Calu3 (cell line): ENCODE measurements at regions not wholly inside any gene's neighbourhood (a gene's known extent, or its start where the extent isn't known, plus 50 kb on each side); places are given as distances from the start of the nearest gene placed in this dataset.

Experiments used
- BruUV-seq: library from RNA; stranded (reverse); fragments of 400-500 nt; replicated peaks from 2 replicates; lab custom pipeline; 2021; lab: Mats Ljungman, UMichigan
- CTCF ChIA-PET: fragments of 300-600 bp; sonication (Branson Sonifier 250); formaldehyde crosslinking; loops from one replicate; lab custom pipeline; 2022; ENCODE audit warnings: antibody characterized with exemption; lab: Charles Lee
- DNase-seq: peaks from one replicate; pipeline ENCODE4 v3.0.0; 2022
- H3K27ac Mint-ChIP-seq: one replicate; pipeline ENCODE4 v1.8.0; 2022; ENCODE audit warnings: mixed read lengths; ENCODE audit not compliant: unreplicated experiment
- H3K27me3 Mint-ChIP-seq: one replicate; pipeline ENCODE4 v1.8.0; 2022; ENCODE audit warnings: mixed read lengths; ENCODE audit not compliant: unreplicated experiment
- H3K36me3 Mint-ChIP-seq: one replicate; pipeline ENCODE4 v1.8.0; 2022; ENCODE audit warnings: mild to moderate bottlenecking, moderate library complexity, mixed read lengths; ENCODE audit not compliant: insufficient read depth, unreplicated experiment
- H3K4me1 Mint-ChIP-seq: one replicate; pipeline ENCODE4 v1.8.0; 2022; ENCODE audit warnings: mild to moderate bottlenecking, low read depth, mixed read lengths; ENCODE audit not compliant: unreplicated experiment
- H3K4me3 Mint-ChIP-seq: one replicate; pipeline ENCODE4 v1.8.0; 2022; ENCODE audit warnings: mild to moderate bottlenecking, low read depth, moderate library complexity, mixed read lengths; ENCODE audit not compliant: unreplicated experiment
- H3K9me3 Mint-ChIP-seq: one replicate; pipeline ENCODE4 v1.8.0; 2022; ENCODE audit warnings: low read depth, mixed read lengths; ENCODE audit not compliant: unreplicated experiment
- intact Hi-C: fragments of 100-400 bp; cut with micrococcal nuclease; formaldehyde crosslinking; loops from one replicate; pipeline ENCODE4 v1.10.0; 2022; ENCODE audit not compliant: unreplicated experiment
- TF ChIP-seq, protein P1 (sequence below): fragments of 200-600 bp; IDR thresholded peaks from one replicate; pipeline ENCODE4 v1.8.0; 2022; ENCODE audit warnings: antibody characterized with exemption; ENCODE audit not compliant: unreplicated experiment

DNA sequence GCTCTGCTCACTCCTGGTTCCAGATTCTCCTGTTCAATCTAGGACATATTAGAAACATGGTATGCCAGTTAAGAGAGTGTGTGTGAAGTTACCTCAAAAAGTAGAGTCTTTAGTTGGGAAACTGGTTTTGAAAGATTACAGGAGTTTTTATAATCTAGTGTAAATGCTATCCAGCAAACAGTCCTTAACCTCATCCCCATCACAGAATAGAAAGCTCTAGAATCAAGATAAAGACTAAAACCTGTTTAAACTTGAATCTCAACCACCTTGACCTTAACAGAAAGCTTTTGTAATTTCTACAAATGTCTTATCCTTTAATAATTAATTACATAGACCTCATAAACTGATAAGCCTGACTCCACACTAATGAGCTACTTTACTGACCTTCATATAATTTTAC lies 1288.7 kb upstream of the SORCS1 start:
- H3K4me1 Mint-ChIP-seq, result no peaks in the 10 kb centered on the region
- H3K36me3 Mint-ChIP-seq, result no peaks in the 10 kb centered on the region
- H3K27me3 Mint-ChIP-seq, result no peaks in the 10 kb centered on the region
- no TSS peak for BruUV-seq
- no peak for DNase-seq
- TF ChIP-seq, protein P1, sequence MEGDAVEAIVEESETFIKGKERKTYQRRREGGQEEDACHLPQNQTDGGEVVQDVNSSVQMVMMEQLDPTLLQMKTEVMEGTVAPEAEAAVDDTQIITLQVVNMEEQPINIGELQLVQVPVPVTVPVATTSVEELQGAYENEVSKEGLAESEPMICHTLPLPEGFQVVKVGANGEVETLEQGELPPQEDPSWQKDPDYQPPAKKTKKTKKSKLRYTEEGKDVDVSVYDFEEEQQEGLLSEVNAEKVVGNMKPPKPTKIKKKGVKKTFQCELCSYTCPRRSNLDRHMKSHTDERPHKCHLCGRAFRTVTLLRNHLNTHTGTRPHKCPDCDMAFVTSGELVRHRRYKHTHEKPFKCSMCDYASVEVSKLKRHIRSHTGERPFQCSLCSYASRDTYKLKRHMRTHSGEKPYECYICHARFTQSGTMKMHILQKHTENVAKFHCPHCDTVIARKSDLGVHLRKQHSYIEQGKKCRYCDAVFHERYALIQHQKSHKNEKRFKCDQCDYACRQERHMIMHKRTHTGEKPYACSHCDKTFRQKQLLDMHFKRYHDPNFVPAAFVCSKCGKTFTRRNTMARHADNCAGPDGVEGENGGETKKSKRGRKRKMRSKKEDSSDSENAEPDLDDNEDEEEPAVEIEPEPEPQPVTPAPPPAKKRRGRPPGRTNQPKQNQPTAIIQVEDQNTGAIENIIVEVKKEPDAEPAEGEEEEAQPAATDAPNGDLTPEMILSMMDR, result no peak
- no peak overlapping the region for H3K4me3 Mint-ChIP-seq
- H3K9me3 Mint-ChIP-seq, result peaks cover 4% of the 10 kb centered on the region
- intact Hi-C loops, result no loop called here
- no peak overlapping the region for H3K27ac Mint-ChIP-seq
- CTCF ChIA-PET, result no interaction called here

DNA sequence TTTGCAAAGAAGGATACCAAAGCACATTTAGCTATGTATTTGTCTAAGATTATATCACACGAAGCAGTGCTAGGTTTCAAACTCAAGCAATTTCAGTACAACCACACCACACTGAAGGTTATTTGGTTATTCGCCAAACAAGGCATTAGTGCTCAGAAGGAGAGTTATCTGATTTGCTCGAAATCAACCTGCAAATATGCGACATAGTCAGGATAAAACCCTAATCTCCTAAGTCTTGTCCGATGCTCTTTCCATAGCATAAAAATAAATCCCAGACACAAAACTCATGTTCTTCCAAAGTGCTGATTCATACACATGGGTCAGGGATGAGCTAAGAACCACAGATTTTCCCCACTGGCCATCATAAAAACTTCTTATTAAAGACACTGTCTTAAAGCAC lies 1288.0 kb upstream of the SORCS1 start:
- TF ChIP-seq, protein P1, result no peak
- Mint-ChIP-seq H3K27ac (no peak overlapping the region), H3K9me3 (peaks cover 4% of the 10 kb centered on the region), H3K4me3 (no peak overlapping the region), H3K36me3 (no peaks in the 10 kb centered on the region), H3K4me1 (no peaks in the 10 kb centered on the region), H3K27me3 (no peaks in the 10 kb centered on the region)
- intact Hi-C loops, result no loop called here
- no peak for DNase-seq
- CTCF ChIA-PET, result no interaction called here
- no TSS peak for BruUV-seq

DNA sequence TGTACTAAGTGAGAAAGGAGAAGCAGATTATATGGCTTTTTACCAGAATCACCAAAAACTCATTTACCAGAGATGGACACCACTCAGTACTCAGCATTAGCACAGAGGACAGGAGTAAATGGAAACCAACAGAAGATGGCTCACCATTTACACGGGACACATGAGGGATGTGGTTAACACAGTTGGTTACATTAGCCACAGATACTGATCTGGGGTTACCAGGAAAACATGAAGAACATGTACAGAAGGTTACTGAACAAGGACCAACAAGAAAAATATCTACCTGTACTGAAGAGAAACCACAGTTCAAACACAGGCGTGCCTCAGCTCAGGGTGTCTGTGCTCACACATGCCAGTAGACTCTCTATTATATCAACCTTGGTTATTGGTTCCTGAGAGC lies 1285.8 kb upstream of the SORCS1 start:
- intact Hi-C loops, result no loop called here
- Mint-ChIP-seq H3K4me1 (no peaks in the 10 kb centered on the region), H3K27ac (no peak overlapping the region), H3K36me3 (no peaks in the 10 kb centered on the region), H3K27me3 (no peaks in the 10 kb centered on the region), H3K9me3 (peaks cover 4% of the 10 kb centered on the region), H3K4me3 (no peak overlapping the region)
- no TSS peak for BruUV-seq
- CTCF ChIA-PET, result no interaction called here
- TF ChIP-seq, protein P1, result no peak
- DNase-seq, result no peak

DNA sequence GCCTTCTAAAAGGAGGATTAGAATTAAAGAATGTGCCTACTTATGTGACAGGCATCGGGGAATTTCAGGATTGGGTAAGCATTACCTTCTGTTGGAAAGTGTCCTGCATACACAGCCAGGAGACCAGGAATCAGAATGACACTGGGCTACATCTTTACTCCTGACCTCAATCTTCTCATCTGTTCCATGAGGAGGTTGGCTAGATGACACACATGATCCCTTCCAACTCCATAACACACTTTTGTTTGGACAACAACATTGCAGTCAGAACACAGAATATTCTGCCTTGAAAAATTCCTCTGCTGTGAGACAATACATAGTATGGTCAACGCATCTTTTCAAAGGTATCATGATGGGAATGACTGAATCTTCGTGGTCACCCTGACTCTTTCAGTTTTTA lies 1281.2 kb upstream of the SORCS1 start:
- no peak for DNase-seq
- Mint-ChIP-seq H3K27me3 (no peaks in the 10 kb centered on the region), H3K4me3 (no peak overlapping the region), H3K4me1 (no peaks in the 10 kb centered on the region), H3K9me3 (no peaks in the 10 kb centered on the region), H3K27ac (no peak overlapping the region), H3K36me3 (no peaks in the 10 kb centered on the region)
- CTCF ChIA-PET, result no interaction called here
- intact Hi-C loops, result no loop called here
- BruUV-seq, result no TSS peak
- TF ChIP-seq, protein P1, result no peak
